Activated CD4-positive, alpha-beta T cell treated with anti-CD3 and anti-CD28 coated beads, Interleukin-2, amount 50 U/mL, for 4 hours (primary cell): ENCODE measurements at regions not wholly inside any gene's neighbourhood (a gene's known extent, or its start where the extent isn't known, plus 50 kb on each side); places are given as distances from the start of the nearest gene placed in this dataset.

Source experiments
- DNase-seq, 2 experiments: peaks; one replicate each; pipeline ENCODE4 v3.0.0-alpha.2; 2020

- DNase-seq = no peak
Measured at GRCh38 chr13:40178130-40178529, 488.3 kb downstream of the FOXO1 start.

DNA sequence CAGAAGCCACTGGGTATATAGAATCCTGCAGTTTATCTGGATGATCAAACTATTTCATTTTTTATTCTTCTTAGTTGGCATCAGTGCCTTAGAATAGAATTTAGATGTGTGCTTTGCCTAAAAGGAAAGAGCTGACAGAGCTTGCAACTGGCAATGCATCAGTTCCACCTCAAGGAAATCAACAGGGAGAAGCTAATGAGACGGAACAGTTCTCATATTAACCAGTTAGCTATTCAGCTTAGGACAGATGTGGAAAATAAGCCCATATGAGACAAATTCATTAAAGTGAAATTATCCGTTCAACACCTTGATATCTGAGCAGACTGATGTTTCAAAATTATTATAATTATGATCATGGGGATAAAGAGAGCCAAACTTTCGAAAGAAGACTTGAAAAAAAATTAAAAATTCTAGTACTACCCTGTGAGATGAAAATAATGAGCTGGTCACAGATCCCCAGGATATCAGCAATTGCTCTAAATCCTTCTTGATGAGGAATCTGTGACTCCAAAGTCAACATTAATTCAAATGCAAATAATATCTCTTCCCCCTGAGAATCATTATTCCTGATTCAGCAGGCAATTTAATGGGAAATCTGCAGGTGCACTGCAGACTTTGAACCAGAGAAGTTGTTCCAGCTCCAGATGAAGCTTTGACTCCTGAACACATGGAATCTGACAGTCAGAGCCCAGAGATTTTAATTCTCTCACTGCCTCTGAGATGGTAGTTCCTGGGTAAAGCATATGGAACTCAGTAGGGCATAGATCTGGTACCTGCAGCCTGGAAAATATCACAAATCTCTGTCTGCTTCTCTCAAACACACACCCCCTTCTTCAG is 486.8 kb downstream of the FOXO1 start:
- no peak for DNase-seq

GRCh38 chr13:40180776-40181175 is 485.7 kb downstream of the FOXO1 start:
- no peak for DNase-seq

GRCh38 chr13:40181203-40181845 is 485.1 kb downstream of the FOXO1 start:
- no peak for DNase-seq

DNA sequence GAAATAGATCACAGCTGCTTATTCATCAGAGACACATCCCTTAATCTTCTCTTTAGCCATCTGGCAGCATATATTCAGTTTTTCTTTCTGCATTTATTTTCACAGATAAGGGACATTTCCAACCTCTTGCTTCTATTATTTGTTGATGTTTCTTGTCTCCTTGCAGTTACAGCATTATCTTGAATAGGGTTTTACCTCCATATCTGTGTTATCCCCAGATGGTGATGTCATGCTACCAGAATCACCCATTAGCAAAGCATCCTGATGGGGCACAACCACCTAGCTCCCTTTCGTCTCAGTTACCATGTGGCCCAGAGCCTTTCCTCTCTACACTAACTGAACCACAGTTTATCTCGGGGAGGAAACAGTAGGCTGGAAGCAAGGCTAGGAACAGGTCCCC is 483.9 kb downstream of the FOXO1 start:
- no peak for DNase-seq

DNA sequence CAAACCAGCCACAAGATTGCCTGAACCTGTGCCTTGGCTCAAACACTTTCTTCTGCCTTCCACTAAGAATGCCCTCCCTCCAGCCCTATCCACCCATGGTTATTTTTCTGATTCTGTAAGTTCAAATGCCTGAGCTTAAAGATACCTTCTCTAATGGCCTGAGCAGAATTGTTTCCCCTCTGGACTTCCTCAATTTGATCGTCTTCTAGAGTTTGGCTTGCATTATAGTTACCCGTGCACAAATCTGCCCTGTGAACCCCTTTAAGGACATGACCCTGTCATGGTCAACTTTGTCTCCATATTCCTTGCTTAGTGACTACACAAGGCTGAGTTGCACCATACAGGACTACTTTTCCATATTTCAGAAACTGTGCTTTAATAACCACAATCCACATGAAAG is 481.0 kb downstream of the FOXO1 start:
- DNase-seq = no peak

- DNase-seq = no peak
Measured at GRCh38 chr13:40186041-40186440, 480.4 kb downstream of the FOXO1 start.

DNA sequence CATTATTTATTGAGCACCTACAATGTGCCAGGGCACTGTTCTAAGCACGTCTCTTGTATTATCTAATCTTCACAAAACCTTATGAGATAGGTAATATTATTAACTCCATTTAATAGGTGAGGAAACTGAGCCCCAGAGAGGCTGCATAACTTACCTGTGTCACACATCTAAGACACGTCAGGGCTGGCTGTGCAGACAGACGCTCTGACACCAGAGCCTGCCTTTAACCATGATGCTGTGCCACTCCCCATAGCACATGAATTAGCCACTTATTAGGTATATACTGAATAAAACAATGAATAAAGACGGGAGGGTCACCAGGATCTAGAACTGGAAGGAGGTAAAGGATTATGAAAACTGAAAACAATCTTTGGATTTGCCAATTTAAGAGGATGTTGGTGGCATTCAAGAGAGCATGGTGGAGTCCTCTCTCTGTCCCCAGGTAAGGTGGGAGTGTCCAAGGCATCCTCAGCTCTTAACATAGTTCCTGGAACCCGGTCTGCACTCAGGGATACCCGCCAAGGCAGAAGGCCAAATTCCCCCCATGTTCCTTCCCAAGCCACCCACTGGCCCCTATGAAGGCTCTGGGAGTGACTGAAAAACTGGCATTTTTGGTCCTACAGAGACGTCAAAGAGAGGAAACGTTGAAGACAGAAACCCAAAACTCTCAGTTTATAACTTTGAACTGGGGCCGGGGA is 479.7 kb downstream of the FOXO1 start:
- DNase-seq = no peak

DNA sequence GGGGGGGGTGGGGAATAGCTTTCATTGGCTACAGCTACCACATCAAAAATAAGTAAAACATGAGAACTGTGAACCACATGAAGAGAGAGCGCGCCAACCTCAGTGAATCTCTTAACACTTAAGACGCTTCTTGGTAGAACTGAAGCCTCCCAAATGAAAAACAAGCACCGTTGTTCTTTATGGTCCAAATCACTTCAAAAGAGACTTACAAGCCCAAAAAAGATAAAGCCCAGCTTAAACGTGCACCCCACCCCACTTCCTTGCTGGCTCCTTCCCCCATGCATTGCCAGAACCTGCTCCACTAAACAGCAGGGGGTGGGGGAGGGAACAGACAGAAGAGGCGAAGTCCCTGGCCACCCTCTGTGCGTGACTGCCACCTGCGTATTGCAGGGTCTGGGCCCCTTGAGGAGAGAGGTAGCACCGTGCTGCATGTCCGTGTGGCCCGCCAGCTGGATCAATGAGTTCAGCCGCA is 479.1 kb downstream of the FOXO1 start:
- DNase-seq = peak; percentile 67 to 68

DNA sequence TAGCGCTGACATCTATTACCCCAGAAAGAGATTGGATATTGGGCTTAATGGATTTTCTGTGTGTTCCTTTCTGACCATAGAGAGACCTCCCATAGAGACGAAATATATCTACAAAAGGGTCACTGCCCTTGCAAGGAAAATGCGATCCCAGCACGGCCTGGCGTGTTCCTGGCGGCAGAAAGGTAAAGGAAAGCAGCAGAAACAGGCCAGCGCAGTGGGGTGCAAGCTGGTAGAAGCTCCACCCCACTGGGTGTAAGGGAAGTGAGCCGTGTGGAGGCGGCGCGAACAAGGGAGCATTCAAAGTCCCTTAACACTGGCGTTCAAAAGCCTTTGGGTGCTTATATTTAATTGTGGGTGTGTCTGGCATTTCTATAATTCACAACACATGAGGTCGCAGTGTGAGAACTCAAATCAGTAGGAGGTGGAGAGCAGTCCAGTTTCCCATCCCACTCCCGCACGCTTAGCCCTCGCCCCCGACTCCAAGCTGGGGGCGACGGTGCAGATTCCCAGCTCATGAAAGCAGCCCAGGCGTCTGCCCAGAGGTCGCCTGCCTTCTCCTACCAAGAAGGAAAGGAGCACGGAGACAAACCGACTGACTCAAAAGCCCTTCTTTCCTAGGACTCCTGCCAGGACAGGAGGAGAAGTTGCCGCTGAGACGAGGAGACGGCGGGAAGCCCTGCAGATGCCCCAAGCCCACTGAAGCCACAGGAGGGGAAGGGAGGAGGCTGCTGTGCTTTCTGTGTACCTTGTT is 478.4 kb downstream of the FOXO1 start:
- DNase-seq = peak; percentile 41 to 50

- no peak for DNase-seq
Measured at GRCh38 chr13:40189426-40189825, 477.0 kb downstream of the FOXO1 start.

GRCh38 chr13:40189898-40190630 is 476.4 kb downstream of the FOXO1 start:
- DNase-seq = no peak

DNA sequence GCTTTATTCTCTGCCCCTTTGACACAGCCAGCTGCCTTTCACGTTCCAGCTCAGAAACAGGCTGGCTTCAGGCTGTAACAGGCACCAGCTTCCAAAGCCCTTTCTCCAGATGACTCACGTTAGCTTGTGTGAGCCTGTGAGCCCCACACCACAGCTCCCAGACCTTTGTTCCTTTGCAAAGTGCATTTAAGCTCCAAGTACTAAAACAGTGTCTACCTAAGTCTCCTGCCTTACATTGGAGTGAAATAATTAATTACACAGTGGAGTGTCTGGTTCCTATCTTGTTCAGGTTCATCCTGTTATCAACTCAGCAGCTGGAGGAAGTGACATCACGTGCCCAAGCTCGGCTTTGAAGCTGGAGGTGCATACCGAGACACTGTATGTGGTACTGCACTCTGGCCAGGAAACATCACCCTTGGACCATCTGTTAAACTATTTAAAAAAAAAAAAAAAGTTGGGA is 475.8 kb downstream of the FOXO1 start:
- DNase-seq = peak; percentile 57 to 58

DNA sequence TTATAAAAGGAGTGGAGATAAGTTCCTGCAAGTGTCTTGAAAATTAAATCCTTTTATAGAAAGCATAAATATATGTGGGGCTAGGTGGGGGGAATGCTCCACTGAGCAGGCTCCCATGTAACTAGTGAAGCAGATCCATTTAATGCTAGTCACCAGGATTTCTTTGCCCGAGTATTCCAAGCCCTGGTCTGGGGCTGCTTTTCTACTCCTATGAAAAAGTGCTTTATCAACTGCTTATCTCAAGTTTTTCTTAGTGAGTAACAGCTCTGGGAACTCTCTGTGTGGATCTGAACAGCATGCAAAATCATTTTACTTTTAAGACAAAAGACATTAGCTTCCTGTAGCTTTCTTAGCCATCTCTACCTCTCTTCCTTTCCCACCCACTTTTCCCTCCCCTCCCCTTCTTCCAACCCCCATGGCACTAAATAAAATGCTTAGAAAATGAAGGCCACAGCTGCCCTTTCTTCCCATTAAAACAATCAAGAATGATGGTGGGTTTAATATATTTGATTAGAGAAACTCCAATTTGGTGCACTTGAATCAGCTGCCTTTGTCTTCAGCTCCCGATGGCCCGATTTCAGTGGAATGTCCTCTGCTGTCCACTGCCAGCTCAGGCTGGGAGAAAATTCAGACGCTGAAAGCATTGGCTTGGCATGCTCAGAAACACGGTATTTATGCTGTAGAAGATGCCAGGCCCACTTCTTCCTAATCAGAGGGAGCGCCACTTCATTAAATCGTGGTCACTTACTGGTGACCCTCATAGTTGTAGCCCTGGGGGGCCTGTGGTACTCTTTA is 475.1 kb downstream of the FOXO1 start:
- no peak for DNase-seq

DNA sequence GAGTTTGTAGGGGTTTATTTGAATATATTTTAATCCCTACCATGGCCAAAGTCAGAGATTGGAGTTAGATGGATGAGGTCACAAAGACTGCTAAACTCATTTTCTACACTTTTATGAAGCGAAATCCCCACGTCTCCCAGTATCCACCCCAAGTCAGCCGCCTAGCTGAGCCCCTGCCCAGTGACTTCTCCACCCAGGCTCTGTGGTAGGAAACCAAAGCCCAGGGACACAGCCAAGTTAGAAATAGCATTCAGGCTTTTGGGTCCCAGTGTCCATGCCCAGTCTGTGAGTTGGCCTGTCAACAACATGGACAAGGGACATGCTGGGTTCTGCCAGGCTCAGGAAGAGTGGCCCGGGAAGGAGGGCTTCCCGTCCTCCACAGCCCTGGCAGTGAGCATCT is 474.0 kb downstream of the FOXO1 start:
- no peak for DNase-seq

- DNase-seq = no peak
Measured at GRCh38 chr13:40192858-40193257, 473.6 kb downstream of the FOXO1 start.

- no peak for DNase-seq
Measured at GRCh38 chr13:40193286-40194223, 472.9 kb downstream of the FOXO1 start.

DNA sequence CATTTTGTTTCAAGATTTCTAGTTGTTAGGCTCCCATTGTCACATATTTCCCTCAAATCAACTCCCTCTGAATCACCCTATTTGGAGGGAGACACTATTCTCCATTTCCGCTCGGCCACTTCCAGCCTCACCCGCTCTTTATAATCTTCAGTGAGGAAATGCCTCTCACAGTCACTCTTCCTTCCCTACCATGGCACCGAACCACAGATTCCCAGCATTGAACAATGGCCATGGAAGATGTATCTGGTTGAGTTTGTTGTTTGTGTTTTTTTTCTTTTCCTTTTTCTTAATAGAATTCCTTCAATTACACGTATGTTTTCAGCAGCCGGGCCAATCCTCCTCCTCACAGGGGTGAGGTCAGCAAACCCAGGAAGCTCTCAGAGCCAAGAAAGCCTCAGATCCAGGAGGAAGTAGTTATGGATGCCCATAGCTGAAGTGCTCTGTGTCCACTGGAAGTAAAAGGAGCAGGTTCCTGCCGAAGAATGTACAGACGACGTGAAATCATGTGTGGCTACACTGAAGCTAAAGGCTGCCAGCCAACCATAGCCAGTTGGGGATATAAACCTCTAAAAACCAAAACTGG is 472.1 kb downstream of the FOXO1 start:
- no peak for DNase-seq

GRCh38 chr13:40197049-40197448 is 469.4 kb downstream of the FOXO1 start:
- DNase-seq = no peak
